T-cell (primary cell): ENCODE measurements at regions not wholly inside any gene's neighbourhood (a gene's known extent, or its start where the extent isn't known, plus 50 kb on each side); places are given as distances from the start of the nearest gene placed in this dataset.

Source experiments
- ATAC-seq, 4 experiments: fragments of 200-7000 bp in 3 of 4; fragments of 150-1000 bp in 1 of 4; cut with Tn5 transposase; replicated peaks in 1 of 4; 1 replicate in 3 of 4; 2 replicates in 1 of 4; pipeline ENCODE4 v1.10.0; 2021; ENCODE audit warnings: moderate library complexity in 3 of 4, mild to moderate bottlenecking in 2 of 4, moderate number of reproducible peaks in 1 of 4
- CTCF ChIA-PET, 2 donors: fragments of 300-600 bp; sonication (Branson Sonifier 250); formaldehyde crosslinking; loops; one replicate each; lab custom pipeline; 2022; ENCODE audit warnings: antibody characterized with exemption in 2 of 2; lab: Charles Lee
- POLR2A ChIA-PET, 2 donors: fragments of 300-600 bp; sonication (Branson Sonifier 250); formaldehyde crosslinking; loops; one replicate each; lab custom pipeline; 2022; ENCODE audit warnings: antibody characterized with exemption in 2 of 2; lab: Charles Lee
- DNase-seq, 35 experiments: peaks; one replicate each; pipeline versions ENCODE4 v3.0.0 to v3.0.0-alpha.2; 2013 to 2023
- H3K27ac ChIP-seq: one replicate; pipeline ENCODE4 v1.5.1; 2013; ENCODE audit warnings: low read length
- H3K27me3 ChIP-seq, 2 experiments: replicated peaks in 1 of 2; 1 replicate in 1 of 2; 2 replicates in 1 of 2; pipeline versions ENCODE4 v1.6.1 to v1.7.0; 2013; ENCODE audit warnings: low read length in 1 of 2, mixed read lengths in 1 of 2; ENCODE audit not compliant: control insufficient read depth in 2 of 2, insufficient read depth in 2 of 2; ENCODE audit errors: extremely low read depth in 1 of 2
- H3K36me3 ChIP-seq, 2 donors: 1 replicate in 1 of 2; 2 replicates in 1 of 2; pipeline versions ENCODE4 v1.6.1 to v1.7.0; 2013; ENCODE audit warnings: low read length in 1 of 2; ENCODE audit not compliant: control insufficient read depth in 2 of 2, insufficient read depth in 1 of 2; ENCODE audit errors: extremely low read depth in 1 of 2
- H3K4me1 ChIP-seq, 2 experiments: 1 replicate in 1 of 2; 2 replicates in 1 of 2; pipeline versions ENCODE4 v1.6.1 to v1.7.0; 2013; ENCODE audit warnings: low read length in 2 of 2, mixed read lengths in 1 of 2; ENCODE audit not compliant: insufficient read depth in 2 of 2, control insufficient read depth in 1 of 2; ENCODE audit errors: extremely low read depth in 1 of 2
- H3K4me3 ChIP-seq, 2 donors: 1 replicate in 1 of 2; 2 replicates in 1 of 2; pipeline versions ENCODE4 v1.5.1 to v1.7.0; 2013; ENCODE audit warnings: mild to moderate bottlenecking in 2 of 2, low read length in 1 of 2, moderate library complexity in 1 of 2; ENCODE audit not compliant: control insufficient read depth in 1 of 2; ENCODE audit errors: extremely low read depth in 1 of 2
- H3K9me3 ChIP-seq: 2 replicates; pipeline ENCODE4 v1.7.0; 2013
- H3K27ac Mint-ChIP-seq, 2 donors: one replicate each; pipeline ENCODE4 v1.8.0; 2020 to 2021; ENCODE audit warnings: mild to moderate bottlenecking in 2 of 2, mixed read lengths in 2 of 2
- H3K27me3 Mint-ChIP-seq, 2 donors: one replicate each; pipeline ENCODE4 v1.8.0; 2021 to 2022; ENCODE audit warnings: mixed read lengths in 2 of 2
- H3K36me3 Mint-ChIP-seq: one replicate; pipeline ENCODE4 v1.8.0; 2021; ENCODE audit warnings: mixed read lengths
- H3K4me1 Mint-ChIP-seq, 3 donors: one replicate each; pipeline ENCODE4 v1.8.0; 2020 to 2022; ENCODE audit warnings: mixed read lengths in 3 of 3, mild to moderate bottlenecking in 1 of 3
- H3K4me3 Mint-ChIP-seq, 3 donors: one replicate each; pipeline ENCODE4 v1.8.0; 2020 to 2022; ENCODE audit warnings: mild to moderate bottlenecking in 3 of 3, mixed read lengths in 3 of 3, moderate library complexity in 3 of 3
- H3K9me3 Mint-ChIP-seq, 3 donors: one replicate each; pipeline ENCODE4 v1.8.0; 2020 to 2022; ENCODE audit warnings: mixed read lengths in 3 of 3
- WGBS: methylation state at CpG from one replicate; pipeline ENCODE4 v1.1.5; 2013; ENCODE audit warnings: missing lambda C conversion rate; ENCODE audit not compliant: insufficient coverage; 5-methylcytosine and 5-hydroxymethylcytosine counted together

- ATAC-seq, result no peak
- DNase-seq, result no peak
- Mint-ChIP-seq H3K27ac (no peak overlapping the region), H3K9me3 (peaks cover 0 to 2% (median 0%) of the 10 kb centered on the region in 3 donors), H3K36me3 (no peaks in the 10 kb centered on the region), H3K4me3 (no peak overlapping the region), H3K4me1 (peaks cover 0 to 2% (median 0%) of the 10 kb centered on the region in 3 donors), H3K27me3 (peaks cover 0 to 5% of the 10 kb centered on the region in 2 donors)
- Histone ChIP-seq H3K4me3 (no peak overlapping the region), H3K27ac (no peak overlapping the region), H3K27me3 (peaks cover 0 to 3% of the 10 kb centered on the region in 2 experiments), H3K36me3 (no peaks in the 10 kb centered on the region), H3K4me1 (no peaks in the 10 kb centered on the region), H3K9me3 (no peaks in the 10 kb centered on the region)
- WGBS, result no CpG with 5 or more reads among the region's 1 CpG
- CTCF ChIA-PET, result no interaction called here
- POLR2A ChIA-PET, result no interaction called here
These were observed 308.6 kb downstream of the CDC5L start for GRCh38 chr6:44696099-44696498.

GRCh38 chr6:44696686-44697085 is 309.2 kb downstream of the CDC5L start:
- CTCF ChIA-PET, result no interaction called here

GRCh38 chr6:44697327-44697726 is 309.8 kb downstream of the CDC5L start:
- H3K9me3 ChIP-seq, result no peaks in the 10 kb centered on the region
- H3K4me1 ChIP-seq, result peaks cover 0 to 2% of the 10 kb centered on the region in 2 experiments
- Mint-ChIP-seq H3K36me3 (no peaks in the 10 kb centered on the region), H3K4me1 (peaks cover 3 to 7% (median 4%) of the 10 kb centered on the region in 3 donors), H3K27me3 (peaks cover 0 to 5% of the 10 kb centered on the region in 2 donors), H3K4me3 (no peak overlapping the region), H3K27ac (no peak overlapping the region), H3K9me3 (peaks cover 0 to 2% (median 0%) of the 10 kb centered on the region in 3 donors)
- H3K4me3 ChIP-seq, result no peak overlapping the region
- ChIA-PET POLR2A (interaction anchor here in 1 of 2 donors (0.6 kb wide), 1 partner anchor 1129 kb away, joined by 4 read pairs; no protein-coding TSS in a partner anchor), CTCF (no interaction called here)
- WGBS, result 76% methylated on average over 9 of the region's 11 CpGs
- ATAC-seq, result no peak
- H3K36me3 ChIP-seq, result no peaks in the 10 kb centered on the region
- DNase-seq, result no peak
- no peak overlapping the region for H3K27ac ChIP-seq
- H3K27me3 ChIP-seq, result peaks cover 0 to 3% of the 10 kb centered on the region in 2 experiments

More at GRCh38 chr6:44696686-44697085, 309.2 kb downstream of the CDC5L start:
- Mint-ChIP-seq H3K36me3 (no peaks in the 10 kb centered on the region), H3K4me1 (peaks cover 3 to 7% (median 4%) of the 10 kb centered on the region in 3 donors), H3K27me3 (peaks cover 0 to 5% of the 10 kb centered on the region in 2 donors), H3K9me3 (peaks cover 0 to 2% (median 0%) of the 10 kb centered on the region in 3 donors), H3K4me3 (no peak overlapping the region), H3K27ac (no peak overlapping the region)
- Histone ChIP-seq H3K9me3 (no peaks in the 10 kb centered on the region), H3K36me3 (no peaks in the 10 kb centered on the region), H3K4me1 (peaks cover 0 to 2% of the 10 kb centered on the region in 2 experiments), H3K27ac (no peak overlapping the region), H3K4me3 (no peak overlapping the region), H3K27me3 (peaks cover 0 to 3% of the 10 kb centered on the region in 2 experiments)
- POLR2A ChIA-PET, result no interaction called here
- WGBS, result 100% methylated on average over 4 of the region's 6 CpGs
- DNase-seq, result no peak
- no peak for ATAC-seq

GRCh38 chr6:44698602-44699001 is 311.1 kb downstream of the CDC5L start:
- H3K27ac ChIP-seq, result no peak overlapping the region
- H3K27me3 ChIP-seq, result peaks cover 0 to 3% of the 10 kb centered on the region in 2 experiments
- H3K9me3 Mint-ChIP-seq, result peaks cover 0 to 2% (median 0%) of the 10 kb centered on the region in 3 donors
- CTCF ChIA-PET, result no interaction called here
- peaks cover 0 to 5% of the 10 kb centered on the region in 2 donors for H3K27me3 Mint-ChIP-seq
- H3K4me1 Mint-ChIP-seq, result peaks cover 3 to 7% (median 4%) of the 10 kb centered on the region in 3 donors
- DNase-seq (no peak), ATAC-seq (no peak)
- H3K9me3 ChIP-seq, result no peaks in the 10 kb centered on the region
- H3K4me1 ChIP-seq, result peaks cover 0 to 2% of the 10 kb centered on the region in 2 experiments
- no peak overlapping the region for H3K27ac Mint-ChIP-seq
- 57% methylated on average over 1 of the region's 1 CpG for WGBS
- no peak overlapping the region for H3K4me3 Mint-ChIP-seq
- POLR2A ChIA-PET, result no interaction called here
- H3K36me3 Mint-ChIP-seq, result no peaks in the 10 kb centered on the region
- H3K36me3 ChIP-seq, result no peaks in the 10 kb centered on the region
- no peak overlapping the region for H3K4me3 ChIP-seq

GRCh38 chr6:44699082-44699481 is 311.6 kb downstream of the CDC5L start:
- Mint-ChIP-seq H3K4me3 (no peak overlapping the region), H3K9me3 (peaks cover 0 to 2% (median 0%) of the 10 kb centered on the region in 3 donors), H3K36me3 (no peaks in the 10 kb centered on the region), H3K27ac (no peak overlapping the region), H3K4me1 (peaks cover 5 to 8% (median 7%) of the 10 kb centered on the region in 3 donors), H3K27me3 (no peaks in the 10 kb centered on the region)
- no peak for ATAC-seq
- Histone ChIP-seq H3K9me3 (no peaks in the 10 kb centered on the region), H3K27ac (no peak overlapping the region), H3K27me3 (peaks cover 0 to 3% of the 10 kb centered on the region in 2 experiments), H3K4me1 (peaks cover 0 to 2% of the 10 kb centered on the region in 2 experiments), H3K4me3 (no peak overlapping the region), H3K36me3 (no peaks in the 10 kb centered on the region)
- DNase-seq, result no peak
- CTCF ChIA-PET, result no interaction called here
- POLR2A ChIA-PET, result no interaction called here
- 88% methylated on average over 1 of the region's 1 CpG for WGBS

GRCh38 chr6:44699851-44700250 is 312.3 kb downstream of the CDC5L start:
- CTCF ChIA-PET, result no interaction called here
- no peak overlapping the region for H3K27ac Mint-ChIP-seq
- WGBS, result no CpG with 5 or more reads among the region's 2 CpGs
- DNase-seq (no peak), ATAC-seq (no peak)
- H3K9me3 Mint-ChIP-seq, result no peaks in the 10 kb centered on the region
- H3K36me3 Mint-ChIP-seq, result no peaks in the 10 kb centered on the region
- H3K4me3 Mint-ChIP-seq, result no peak overlapping the region
- Histone ChIP-seq H3K4me1 (peaks cover 0 to 2% of the 10 kb centered on the region in 2 experiments), H3K4me3 (no peak overlapping the region), H3K9me3 (no peaks in the 10 kb centered on the region), H3K36me3 (no peaks in the 10 kb centered on the region), H3K27me3 (peaks cover 0 to 3% of the 10 kb centered on the region in 2 experiments), H3K27ac (no peak overlapping the region)
- H3K27me3 Mint-ChIP-seq, result peaks cover 0 to 1% of the 10 kb centered on the region in 2 donors
- POLR2A ChIA-PET, result no interaction called here
- peaks cover 5 to 14% (median 7%) of the 10 kb centered on the region in 3 donors for H3K4me1 Mint-ChIP-seq
